H1 (cell line): ENCODE measurements at regions not wholly inside any gene's neighbourhood (a gene's known extent, or its start where the extent isn't known, plus 50 kb on each side); places are given as distances from the start of the nearest gene placed in this dataset.

Experiments
- CTCF ChIA-PET: fragments of 300-600 bp; sonication (Branson Sonifier 250); formaldehyde crosslinking; loops from one replicate; lab custom pipeline; 2021; ENCODE audit not compliant: partially characterized antibody; lab: Charles Lee
- POLR2A ChIA-PET: fragments of 300-600 bp; sonication (Branson Sonifier 250); formaldehyde crosslinking; loops from one replicate; lab custom pipeline; 2021; ENCODE audit warnings: inconsistent platforms; ENCODE audit not compliant: partially characterized antibody; lab: Charles Lee
- DNase-seq, 2 experiments: peaks; one replicate each; pipeline versions ENCODE4 v3.0.0 to v3.0.0-alpha.2; 2010 to 2022; ENCODE audit warnings: low spot score in 2 of 2, low read depth in 1 of 2, mixed read lengths in 1 of 2
- FAIRE-seq: peaks from 2 replicates; lab custom pipeline; 2011; peaks lifted over from hg19 to GRCh38; lab: Jason Lieb, UNC
- H2AFZ ChIP-seq: 2 replicates; pipeline ENCODE4 v1.8.1; 2012; ENCODE audit warnings: low read length, inconsistent platforms
- H2AK5ac ChIP-seq: 2 replicates; pipeline ENCODE4 v1.6.1; 2013; ENCODE audit warnings: low read depth, low read length
- H2BK120ac ChIP-seq: replicated peaks from 2 replicates; pipeline ENCODE3; 2013; ENCODE audit warnings: low read depth, low read length, inconsistent platforms
- H2BK12ac ChIP-seq: 2 replicates; pipeline ENCODE4 v1.6.1; 2013; ENCODE audit warnings: low read depth, low read length
- H2BK15ac ChIP-seq: 2 replicates; pipeline ENCODE4 v1.6.1; 2013; ENCODE audit warnings: low read length
- H2BK20ac ChIP-seq: 2 replicates; pipeline ENCODE4 v1.6.1; 2013; ENCODE audit warnings: low read length
- H2BK5ac ChIP-seq: 2 replicates; pipeline ENCODE4 v1.6.1; 2013; ENCODE audit warnings: low read depth, low read length
- H3K14ac ChIP-seq: 2 replicates; pipeline ENCODE4 v1.6.1; 2013; ENCODE audit warnings: inconsistent platforms; ENCODE audit not compliant: insufficient read length
- H3K18ac ChIP-seq: 2 replicates; pipeline ENCODE4 v1.6.1; 2013; ENCODE audit warnings: low read length; ENCODE audit errors: extremely low read depth
- H3K23ac ChIP-seq: 2 replicates; pipeline ENCODE4 v1.6.1; 2013; ENCODE audit warnings: inconsistent platforms; ENCODE audit not compliant: insufficient read length
- H3K23me2 ChIP-seq: 2 replicates; pipeline ENCODE4 v1.6.1; 2013; ENCODE audit warnings: low read depth, low read length
- H3K27ac ChIP-seq: 2 replicates; pipeline ENCODE4 v1.6.1; 2011; ENCODE audit warnings: low read depth, low read length, inconsistent platforms
- H3K27me3 ChIP-seq, 4 experiments: replicated peaks in 1 of 4; 1 replicate in 1 of 4; 2 replicates in 3 of 4; pipeline versions ENCODE4 v1.6.1 to v1.8.1; 2011 to 2013; ENCODE audit warnings: low read length in 3 of 4, mild to moderate bottlenecking in 3 of 4, inconsistent platforms in 2 of 4, mixed read lengths in 2 of 4, moderate library complexity in 1 of 4; ENCODE audit not compliant: control insufficient read depth in 3 of 4, insufficient read depth in 3 of 4; ENCODE audit errors: extremely low read depth in 1 of 4
- H3K36me3 ChIP-seq, 4 experiments: 2 replicates each; pipeline versions ENCODE4 v1.6.1 to v1.8.1; 2011 to 2013; ENCODE audit warnings: mild to moderate bottlenecking in 4 of 4, low read length in 3 of 4, moderate library complexity in 2 of 4, control low read depth in 1 of 4, inconsistent platforms in 1 of 4; ENCODE audit not compliant: insufficient read depth in 4 of 4, control insufficient read depth in 2 of 4
- H3K4ac ChIP-seq: replicated peaks from 2 replicates; pipeline ENCODE3; 2013; ENCODE audit warnings: low read length, low read depth, mixed read lengths, inconsistent platforms; ENCODE audit not compliant: insufficient read length
- H3K4me1 ChIP-seq, 4 experiments: replicated peaks in 1 of 4; 1 replicate in 1 of 4; 2 replicates in 3 of 4; pipeline versions ENCODE4 v1.6.1 to v1.8.1; 2011 to 2013; ENCODE audit warnings: low read length in 3 of 4, inconsistent platforms in 2 of 4, mixed read lengths in 1 of 4; ENCODE audit not compliant: insufficient read depth in 4 of 4, control insufficient read depth in 3 of 4
- H3K4me2 ChIP-seq, 2 experiments: 2 replicates each; pipeline versions ENCODE4 v1.6.1 to v1.8.1; 2011 to 2013; ENCODE audit warnings: low read depth in 2 of 2, low read length in 2 of 2, control low read depth in 1 of 2, inconsistent platforms in 1 of 2, mild to moderate bottlenecking in 1 of 2; ENCODE audit not compliant: insufficient read depth in 1 of 2
- H3K4me3 ChIP-seq, 4 experiments: fragments of 200-600, 300-600 bp in 1 of 4; sonication (generic), shearing (Covaris generic), sonication (Bioruptor Twin) in 1 of 4; 2 replicates each; pipeline versions ENCODE4 v1.5.1 to v1.8.1; 2011 to 2016; ENCODE audit warnings: low read length in 4 of 4, low read depth in 3 of 4, control low read depth in 2 of 4, inconsistent platforms in 2 of 4, mild to moderate bottlenecking in 2 of 4, mixed read lengths in 1 of 4, moderate library complexity in 1 of 4; ENCODE audit not compliant: insufficient read depth in 2 of 4; ENCODE audit errors: extremely low read depth in 1 of 4
- H3K56ac ChIP-seq: replicated peaks from 2 replicates; pipeline ENCODE3; 2013; ENCODE audit warnings: low read depth, mild to moderate bottlenecking, mixed read lengths, low read length, inconsistent platforms; ENCODE audit not compliant: insufficient read length
- H3K79me1 ChIP-seq: 2 replicates; pipeline ENCODE4 v1.6.1; 2013; ENCODE audit warnings: low read depth, low read length, control low read depth
- H3K79me2 ChIP-seq, 2 experiments: 2 replicates each; pipeline versions ENCODE4 v1.6.1 to v1.8.1; 2012 to 2013; ENCODE audit warnings: low read length in 2 of 2, mild to moderate bottlenecking in 2 of 2, inconsistent platforms in 1 of 2; ENCODE audit not compliant: insufficient read depth in 2 of 2, control insufficient read depth in 1 of 2
- H3K9ac ChIP-seq, 4 experiments: replicated peaks in 1 of 4; 1 replicate in 1 of 4; 2 replicates in 3 of 4; pipeline versions ENCODE4 v1.6.1 to v1.8.1; 2011 to 2013; ENCODE audit warnings: low read depth in 3 of 4, low read length in 3 of 4, control low read depth in 2 of 4, mild to moderate bottlenecking in 2 of 4, moderate library complexity in 2 of 4, inconsistent platforms in 1 of 4; ENCODE audit errors: extremely low read depth in 1 of 4
- H3K9me3 ChIP-seq, 2 experiments: 2 replicates each; pipeline versions ENCODE4 v1.6.1 to v1.8.1; 2012 to 2013; ENCODE audit warnings: mild to moderate bottlenecking in 2 of 2, moderate library complexity in 2 of 2, control low read depth in 1 of 2, inconsistent platforms in 1 of 2, low read depth in 1 of 2, low read length in 1 of 2, mixed read lengths in 1 of 2; ENCODE audit not compliant: insufficient read depth in 2 of 2
- H4K20me1 ChIP-seq, 2 experiments: replicated peaks in 1 of 2; 2 replicates each; pipeline versions ENCODE3 to v1.8.1; 2011 to 2013; ENCODE audit warnings: inconsistent platforms in 2 of 2, low read length in 2 of 2, mild to moderate bottlenecking in 1 of 2; ENCODE audit not compliant: insufficient read depth in 2 of 2, control insufficient read depth in 1 of 2
- H4K5ac ChIP-seq: 2 replicates; pipeline ENCODE4 v1.6.1; 2013; ENCODE audit warnings: low read length, low read depth, mixed read lengths, inconsistent platforms; ENCODE audit not compliant: insufficient read length
- H4K8ac ChIP-seq: 2 replicates; pipeline ENCODE4 v1.8.0; 2013; ENCODE audit warnings: mild to moderate bottlenecking, moderate library complexity, low read length, inconsistent platforms; ENCODE audit not compliant: insufficient read depth; ENCODE audit errors: extremely low read depth
- H4K91ac ChIP-seq: replicated peaks from 2 replicates; pipeline ENCODE3; 2013; ENCODE audit warnings: low read length, mixed read lengths, inconsistent platforms; ENCODE audit not compliant: insufficient read length
- CBX8 ChIP-seq: fragments of 300-800, 300-1000 bp; sonication (generic); IDR thresholded peaks from 2 replicates; pipeline ENCODE4 v1.7.1; 2016; ENCODE audit warnings: low read depth, low read length, borderline replicate concordance
- CREB1 ChIP-seq: IDR thresholded peaks from 2 replicates; pipeline ENCODE4 v1.6.1; 2012; ENCODE audit warnings: inconsistent platforms
- EP300 ChIP-seq, 2 experiments: IDR thresholded peaks; 1 replicate in 1 of 2; 2 replicates in 1 of 2; pipeline ENCODE4 v1.6.1; 2011 to 2012; ENCODE audit warnings: low read depth in 2 of 2, low read length in 2 of 2, mild to moderate bottlenecking in 2 of 2, borderline replicate concordance in 1 of 2, inconsistent platforms in 1 of 2, moderate library complexity in 1 of 2
- JUN ChIP-seq: IDR thresholded peaks from 2 replicates; pipeline ENCODE4 v1.6.1; 2011; ENCODE audit warnings: low read depth, mild to moderate bottlenecking, improper control_type of control experiment, low read length
- KDM1A ChIP-seq: fragments of 200-600, 300-600 bp; sonication (generic); IDR thresholded peaks from 2 replicates; pipeline ENCODE4 v1.7.1; 2016; ENCODE audit warnings: mild to moderate bottlenecking, low read length, borderline replicate concordance
- MAX ChIP-seq: IDR thresholded peaks from 2 replicates; pipeline ENCODE4 v1.6.1; 2012; ENCODE audit warnings: inconsistent platforms
- POLR2AphosphoS5 ChIP-seq: IDR thresholded peaks from 2 replicates; pipeline ENCODE4 v1.6.1; 2011; ENCODE audit warnings: low read depth, low read length
- POU5F1 ChIP-seq: IDR thresholded peaks from 2 replicates; pipeline ENCODE4 v1.6.1; 2011; ENCODE audit warnings: low read depth, mild to moderate bottlenecking, low read length, moderate library complexity
- RBBP5 ChIP-seq: IDR thresholded peaks from 2 replicates; pipeline ENCODE4 v1.7.1; 2012; ENCODE audit warnings: low read depth, mild to moderate bottlenecking, inconsistent platforms, low read length, moderate library complexity, borderline replicate concordance
- SP2 ChIP-seq: IDR thresholded peaks from 2 replicates; pipeline ENCODE4 v1.6.1; 2012; ENCODE audit warnings: mild to moderate bottlenecking, low read length, inconsistent platforms
- SP4 ChIP-seq: IDR thresholded peaks from 2 replicates; pipeline ENCODE4 v1.6.1; 2012; ENCODE audit warnings: low read length, inconsistent platforms
- TBP ChIP-seq: IDR thresholded peaks from 2 replicates; pipeline ENCODE4 v1.6.1; 2011; ENCODE audit warnings: low read depth, low read length, improper control_type of control experiment
- TCF12 ChIP-seq: IDR thresholded peaks from 2 replicates; pipeline ENCODE4 v1.6.1; 2011; ENCODE audit warnings: low read depth, mild to moderate bottlenecking, low read length
- WGBS, 2 experiments: shearing (Covaris generic) in 1 of 2; methylation state at CpG; one replicate each; pipeline versions ENCODE4 v1.1.6 to v1.1.7; 2013 to 2015; ENCODE audit warnings: low lambda C conversion rate in 2 of 2, mixed read lengths in 2 of 2, inconsistent platforms in 1 of 2, low coverage in 1 of 2, missing lambda C conversion rate in 1 of 2; ENCODE audit not compliant: insufficient replicate concordance in 2 of 2, insufficient coverage in 1 of 2, insufficient read length in 1 of 2; ENCODE audit errors: extremely low coverage in 1 of 2, missing lambda C conversion rate in 1 of 2; 5-methylcytosine and 5-hydroxymethylcytosine counted together

- Histone ChIP-seq H3K4me3 (no peak overlapping the region), H3K56ac (no peak overlapping the region), H3K79me1 (no peaks in the 10 kb centered on the region), H3K79me2 (no peaks in the 10 kb centered on the region), H4K5ac (no peak overlapping the region), H3K14ac (no peak overlapping the region), H2BK120ac (no peak overlapping the region), H2BK12ac (no peak overlapping the region), H3K9ac (no peak overlapping the region), H3K27ac (no peak overlapping the region), H3K4me1 (no peaks in the 10 kb centered on the region), H4K91ac (no peak overlapping the region), H3K23ac (no peak overlapping the region), H3K23me2 (no peaks in the 10 kb centered on the region), H2BK5ac (no peak overlapping the region), H3K27me3 (no peaks in the 10 kb centered on the region), H2AK5ac (no peak overlapping the region), H3K4ac (no peak overlapping the region), H3K18ac (no peak overlapping the region), H4K20me1 (no peaks in the 10 kb centered on the region), H3K36me3 (no peaks in the 10 kb centered on the region), H3K9me3 (peaks cover 2% of the 10 kb centered on the region in 2 experiments; a peak in 2 of 4 replicates), H2BK20ac (no peak overlapping the region), H2AFZ (no peak overlapping the region), H3K4me2 (no peak overlapping the region), H4K8ac (no peak overlapping the region), H2BK15ac (no peak overlapping the region)
- FAIRE-seq (no peak), DNase-seq (no peak)
- POLR2A ChIA-PET: no interaction called here
- 83% methylated on average over 5 of the region's 5 CpGs; no CpG with 5 or more reads in 1 of the 2 experiments for WGBS, 2 experiments
- CTCF ChIA-PET: no interaction called here
- TF ChIP-seq CREB1 (no peak), TCF12 (no peak), JUN (no peak), MAX (no peak), SP2 (no peak), RBBP5 (no peak), POU5F1 (no peak), CBX8 (no peak), KDM1A (no peak), SP4 (no peak), EP300 (IDR thresholded peaks at IDR 0.05; ENCODE audit: borderline replicate concordance in 1 of 2, low read depth in 2 of 2, low read length in 2 of 2) (no peak), TBP (no peak), POLR2AphosphoS5 (no peak)
Measured at GRCh38 chr2:200021449-200022114, 66.2 kb downstream of the MAIP1 start.
